ENCODE measurements at regions not wholly inside any gene's neighbourhood (a gene's known extent, or its start where the extent isn't known, plus 50 kb on each side); places are given as distances from the start of the nearest gene placed in this dataset.

- H3K36me3 ChIP-seq, result no peaks in the 10 kb centered on the region
- no peak for ATAC-seq
- H3K4me3 ChIP-seq, result no peak overlapping the region
- H3K4me1 ChIP-seq, result no peaks in the 10 kb centered on the region
- intact Hi-C loops (cut with DNase I; ENCODE audit: low total_unique reads) (loop anchor here (1.0 to 2.0 kb wide), 2 partner anchors 364 to 549 kb away; no protein-coding TSS in a partner anchor), in situ Hi-C loops (cut with MboI; ENCODE audit: low sequenced_read_pairs in 4 of 4) (loop anchor here (5.0 to 25.0 kb wide), 4 partner anchors 359 to 549 kb away; no protein-coding TSS in a partner anchor)
- no peaks in the 10 kb centered on the region for H3K9me3 ChIP-seq
- no peak overlapping the region for H3K27ac ChIP-seq
- no peak for DNase-seq
- no peak for TF ChIP-seq POLR2A (IDR thresholded peaks at IDR 0.05)
- TF ChIP-seq CTCF (IDR thresholded peaks at IDR 0.05 in 4 of 5, conservative IDR thresholded peaks at IDR 0.05 in 1 of 5), result no peak
- H3K27me3 ChIP-seq, result no peaks in the 10 kb centered on the region
Measured at GRCh38 chr6:100115407-100116101, 121.5 kb upstream of the MCHR2 start.

DNA sequence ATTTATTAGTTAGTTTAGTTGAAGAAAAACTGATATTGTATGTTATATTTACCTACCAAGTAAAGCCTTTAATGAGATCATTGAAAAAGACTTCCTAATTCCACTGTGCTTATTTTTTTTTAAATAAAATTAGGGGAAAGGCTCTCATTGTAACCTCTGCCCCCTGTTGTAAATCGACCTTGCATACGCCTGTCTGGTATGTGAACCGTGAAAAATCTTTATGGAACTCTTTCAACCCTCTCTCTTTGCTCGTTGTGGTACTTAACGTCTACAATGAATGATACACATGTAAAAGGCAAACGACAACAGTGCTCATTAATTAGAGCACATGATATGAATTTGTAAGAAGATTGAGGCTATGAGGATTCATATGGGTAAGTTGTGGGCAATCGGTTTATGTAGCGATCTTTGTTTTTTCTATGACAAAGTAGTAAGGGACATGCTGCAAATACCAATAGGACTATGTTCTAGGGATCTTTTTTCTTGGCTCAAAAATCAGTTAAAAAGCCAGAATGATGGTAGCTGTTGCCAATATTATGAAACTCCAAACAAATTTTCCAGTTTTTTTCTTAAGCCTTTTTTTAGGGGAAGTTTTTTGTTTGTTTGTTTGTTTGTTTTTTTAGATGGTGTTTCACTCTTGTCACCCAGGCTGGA, 119.0 kb upstream of the MCHR2 start:
- ATAC-seq, result no peak
- in situ Hi-C loops (cut with MboI; ENCODE audit: low sequenced_read_pairs in 4 of 4), result loop anchor here (5.0 to 25.0 kb wide), 4 partner anchors 362 to 552 kb away; no protein-coding TSS in a partner anchor

GRCh38 chr6:100105919-100106529, 112.0 kb upstream of the MCHR2 start:
- Histone ChIP-seq H3K4me1 (no peaks in the 10 kb centered on the region), H3K36me3 (no peaks in the 10 kb centered on the region), H3K4me3 (no peak overlapping the region), H3K27me3 (peaks cover 0 to 3% (median 0%) of the 10 kb centered on the region in 3 donors), H3K27ac (no peak overlapping the region), H3K9me3 (no peaks in the 10 kb centered on the region)
- intact Hi-C loops (cut with DNase I; ENCODE audit: low total_unique reads), result no loop called here
- ATAC-seq (no peak), DNase-seq (no peak)
- in situ Hi-C loops (cut with MboI; ENCODE audit: low sequenced_read_pairs in 4 of 4), result loop anchor here in 1 of 4 donors (25.0 kb wide), 1 partner anchor 381 kb away; no protein-coding TSS in a partner anchor
- TF ChIP-seq CTCF (IDR thresholded peaks at IDR 0.05 in 4 of 5, conservative IDR thresholded peaks at IDR 0.05 in 1 of 5) (no peak), POLR2A (IDR thresholded peaks at IDR 0.05) (no peak)

More for the DNA sequence above, 119.0 kb upstream of the MCHR2 start:
- no peaks in the 10 kb centered on the region for H3K9me3 ChIP-seq
- TF ChIP-seq POLR2A (IDR thresholded peaks at IDR 0.05) (no peak), CTCF (IDR thresholded peaks at IDR 0.05 in 4 of 5, conservative IDR thresholded peaks at IDR 0.05 in 1 of 5) (no peak)
- intact Hi-C loops (cut with DNase I; ENCODE audit: low total_unique reads), result no loop called here
- DNase-seq, result no peak
- no peak overlapping the region for H3K27ac ChIP-seq
- H3K4me3 ChIP-seq, result no peak overlapping the region
- H3K36me3 ChIP-seq, result no peaks in the 10 kb centered on the region
- H3K4me1 ChIP-seq, result no peaks in the 10 kb centered on the region
- H3K27me3 ChIP-seq, result no peaks in the 10 kb centered on the region

GRCh38 chr6:100105138-100105537, 111.1 kb upstream of the MCHR2 start:
- no peak for DNase-seq
- TF ChIP-seq CTCF (IDR thresholded peaks at IDR 0.05 in 4 of 5, conservative IDR thresholded peaks at IDR 0.05 in 1 of 5) (no peak), POLR2A (IDR thresholded peaks at IDR 0.05) (no peak)
- intact Hi-C loops (cut with DNase I; ENCODE audit: low total_unique reads) (no loop called here), in situ Hi-C loops (cut with MboI; ENCODE audit: low sequenced_read_pairs in 4 of 4) (loop anchor here in 1 of 4 donors (25.0 kb wide), 1 partner anchor 382 kb away; no protein-coding TSS in a partner anchor)
- Histone ChIP-seq H3K9me3 (no peaks in the 10 kb centered on the region), H3K36me3 (no peaks in the 10 kb centered on the region), H3K27ac (no peak overlapping the region), H3K27me3 (peaks cover 0 to 3% (median 0%) of the 10 kb centered on the region in 3 donors), H3K4me1 (no peaks in the 10 kb centered on the region), H3K4me3 (no peak overlapping the region)
- no peak for ATAC-seq
